MM.1S (cell line): ENCODE measurements at regions not wholly inside any gene's neighbourhood (a gene's known extent, or its start where the extent isn't known, plus 50 kb on each side); places are given as distances from the start of the nearest gene placed in this dataset.

ENCODE experiments used
- EZH2 ChIP-seq: fragments of 300-600 bp; sonication (generic); optimal IDR thresholded peaks from 2 replicates; pipeline ENCODE3; 2017; ENCODE audit warnings: low read depth, mild to moderate bottlenecking, antibody characterized with exemption, low read length, mixed read lengths
- EZH2phosphoT487 ChIP-seq: fragments of 300-600 bp; sonication (generic); IDR thresholded peaks from 2 replicates; pipeline ENCODE4 v1.6.1; 2018; ENCODE audit warnings: antibody characterized with exemption, low read length
- TF ChIP-seq, protein P1 (sequence below): fragments of 300-600 bp; sonication (generic); IDR thresholded peaks from 2 replicates; pipeline ENCODE4 v1.5.1; 2016; ENCODE audit warnings: antibody characterized with exemption, low read length, mixed read lengths

DNA sequence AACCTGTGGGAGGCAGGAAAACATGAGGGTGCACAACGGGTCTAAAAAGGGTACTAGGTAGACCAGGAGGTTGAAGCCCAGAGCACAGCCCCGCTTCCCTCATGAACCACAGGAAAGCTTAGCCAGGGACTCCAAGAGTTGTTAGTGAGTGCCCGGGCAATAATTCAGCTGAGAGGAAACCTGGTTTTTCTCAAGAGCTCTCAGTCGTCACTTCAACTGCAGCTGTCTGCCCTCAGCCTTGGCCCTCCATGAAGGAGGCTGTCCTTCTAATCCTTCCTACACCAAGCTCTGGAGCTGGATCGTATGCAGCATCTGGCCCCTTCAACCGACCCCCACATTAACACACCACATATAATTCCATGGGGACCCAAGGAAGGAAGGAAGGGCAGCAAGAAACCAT, 77.0 kb upstream of the BACE2 start:
- TF ChIP-seq, protein P1, sequence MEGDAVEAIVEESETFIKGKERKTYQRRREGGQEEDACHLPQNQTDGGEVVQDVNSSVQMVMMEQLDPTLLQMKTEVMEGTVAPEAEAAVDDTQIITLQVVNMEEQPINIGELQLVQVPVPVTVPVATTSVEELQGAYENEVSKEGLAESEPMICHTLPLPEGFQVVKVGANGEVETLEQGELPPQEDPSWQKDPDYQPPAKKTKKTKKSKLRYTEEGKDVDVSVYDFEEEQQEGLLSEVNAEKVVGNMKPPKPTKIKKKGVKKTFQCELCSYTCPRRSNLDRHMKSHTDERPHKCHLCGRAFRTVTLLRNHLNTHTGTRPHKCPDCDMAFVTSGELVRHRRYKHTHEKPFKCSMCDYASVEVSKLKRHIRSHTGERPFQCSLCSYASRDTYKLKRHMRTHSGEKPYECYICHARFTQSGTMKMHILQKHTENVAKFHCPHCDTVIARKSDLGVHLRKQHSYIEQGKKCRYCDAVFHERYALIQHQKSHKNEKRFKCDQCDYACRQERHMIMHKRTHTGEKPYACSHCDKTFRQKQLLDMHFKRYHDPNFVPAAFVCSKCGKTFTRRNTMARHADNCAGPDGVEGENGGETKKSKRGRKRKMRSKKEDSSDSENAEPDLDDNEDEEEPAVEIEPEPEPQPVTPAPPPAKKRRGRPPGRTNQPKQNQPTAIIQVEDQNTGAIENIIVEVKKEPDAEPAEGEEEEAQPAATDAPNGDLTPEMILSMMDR = no peak
- TF ChIP-seq EZH2 (no peak), EZH2phosphoT487 (no peak)
